ENCODE measurements at regions not wholly inside any gene's neighbourhood (a gene's known extent, or its start where the extent isn't known, plus 50 kb on each side); places are given as distances from the start of the nearest gene placed in this dataset.

GRCh38 chr7:136479922-136480321, 388.5 kb upstream of the CHRM2 start:
- ChIA-PET CTCF (no interaction called here), POLR2A (no interaction called here)
- Mint-ChIP-seq H3K9me3 (ENCODE audit: unreplicated experiment) (no peaks in the 10 kb centered on the region), H3K4me1 (ENCODE audit: low read depth, unreplicated experiment) (no peaks in the 10 kb centered on the region), H3K27me3 (ENCODE audit: insufficient read depth, unreplicated experiment) (peaks cover 5% of the 10 kb centered on the region), H3K4me3 (ENCODE audit: unreplicated experiment) (no peak overlapping the region), H3K36me3 (ENCODE audit: insufficient read depth, unreplicated experiment) (no peaks in the 10 kb centered on the region), H3K27ac (ENCODE audit: unreplicated experiment) (no peak overlapping the region)
- Histone ChIP-seq H3K9me3 (no peaks in the 10 kb centered on the region), H3K4me1 (no peaks in the 10 kb centered on the region), H3K27me3 (replicated peaks; ENCODE audit: control insufficient read depth, insufficient read depth, low read length) (no peaks in the 10 kb centered on the region), H3K4me3 (ENCODE audit: low read depth, low read length) (no peak overlapping the region), H3K36me3 (ENCODE audit: control insufficient read depth, insufficient read depth, low read length) (no peaks in the 10 kb centered on the region)
- BruUV-seq (replicated peaks) = no TSS peak
- DNase-seq = no peak
- intact Hi-C loops (cut with micrococcal nuclease; ENCODE audit: unreplicated experiment) = no loop called here
- TF ChIP-seq CTCF (IDR thresholded peaks at IDR 0.05; ENCODE audit: insufficient read depth in 1 of 2, low read depth in 1 of 2, low read length in 1 of 2, severe bottlenecking in 1 of 2, unreplicated experiment in 1 of 2) = no peak

DNA sequence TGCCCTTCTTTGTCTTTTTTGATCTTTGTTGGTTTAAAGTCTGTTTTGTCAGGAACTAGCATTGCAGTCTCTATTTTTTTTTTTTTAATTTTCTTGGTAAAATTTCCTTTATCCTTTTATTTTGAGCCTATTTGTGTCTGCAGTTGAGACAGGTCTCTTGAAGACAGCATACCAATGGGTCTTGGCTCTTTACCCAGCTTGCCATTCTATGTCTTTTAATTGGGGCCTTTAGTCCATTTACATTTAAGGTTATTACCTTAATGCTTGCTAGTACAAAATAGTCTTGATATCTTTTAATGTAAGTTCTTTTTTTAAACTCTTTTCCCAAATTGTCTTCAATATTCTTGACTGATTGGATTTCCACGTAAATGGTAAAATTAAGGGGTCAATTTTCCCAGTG, 398.3 kb upstream of the CHRM2 start:
- no peak for DNase-seq
- H3K27me3 Mint-ChIP-seq (ENCODE audit: insufficient read depth, unreplicated experiment) = no peaks in the 10 kb centered on the region
- no peak overlapping the region for H3K27ac Mint-ChIP-seq (ENCODE audit: unreplicated experiment)
- no peak overlapping the region for H3K4me3 Mint-ChIP-seq (ENCODE audit: unreplicated experiment)
- intact Hi-C loops (cut with micrococcal nuclease; ENCODE audit: unreplicated experiment) = no loop called here
- no peak for TF ChIP-seq CTCF (IDR thresholded peaks at IDR 0.05; ENCODE audit: insufficient read depth in 1 of 2, low read depth in 1 of 2, low read length in 1 of 2, severe bottlenecking in 1 of 2, unreplicated experiment in 1 of 2)
- H3K27me3 ChIP-seq (replicated peaks; ENCODE audit: control insufficient read depth, insufficient read depth, low read length) = no peaks in the 10 kb centered on the region
- CTCF ChIA-PET = no interaction called here
- no peaks in the 10 kb centered on the region for H3K36me3 ChIP-seq (ENCODE audit: control insufficient read depth, insufficient read depth, low read length)
- no peaks in the 10 kb centered on the region for H3K36me3 Mint-ChIP-seq (ENCODE audit: insufficient read depth, unreplicated experiment)
- H3K4me1 ChIP-seq = no peaks in the 10 kb centered on the region
- BruUV-seq (replicated peaks) = no TSS peak
- no peak overlapping the region for H3K4me3 ChIP-seq (ENCODE audit: low read depth, low read length)
- POLR2A ChIA-PET = no interaction called here
- peaks cover 27% of the 10 kb centered on the region for H3K9me3 Mint-ChIP-seq (ENCODE audit: unreplicated experiment)
- no peaks in the 10 kb centered on the region for H3K4me1 Mint-ChIP-seq (ENCODE audit: low read depth, unreplicated experiment)
- H3K9me3 ChIP-seq = no peaks in the 10 kb centered on the region; the same call in none of the 2 replicates

GRCh38 chr7:136452949-136453348, 415.5 kb upstream of the CHRM2 start:
- CTCF ChIA-PET = no interaction called here

More at GRCh38 chr7:136452949-136453348, 415.5 kb upstream of the CHRM2 start:
- Histone ChIP-seq H3K4me1 (no peaks in the 10 kb centered on the region), H3K9me3 (no peaks in the 10 kb centered on the region), H3K36me3 (ENCODE audit: control insufficient read depth, insufficient read depth, low read length) (no peaks in the 10 kb centered on the region), H3K27me3 (replicated peaks; ENCODE audit: control insufficient read depth, insufficient read depth, low read length) (no peaks in the 10 kb centered on the region), H3K4me3 (ENCODE audit: low read depth, low read length) (no peak overlapping the region)
- H3K9me3 Mint-ChIP-seq (ENCODE audit: unreplicated experiment) = no peaks in the 10 kb centered on the region
- H3K27ac Mint-ChIP-seq (ENCODE audit: unreplicated experiment) = no peak overlapping the region
- peaks cover 3% of the 10 kb centered on the region for H3K27me3 Mint-ChIP-seq (ENCODE audit: insufficient read depth, unreplicated experiment)
- TF ChIP-seq CTCF (IDR thresholded peaks at IDR 0.05; ENCODE audit: insufficient read depth in 1 of 2, low read depth in 1 of 2, low read length in 1 of 2, severe bottlenecking in 1 of 2, unreplicated experiment in 1 of 2) = no peak
- no TSS peak for BruUV-seq (replicated peaks)
- DNase-seq = no peak
- intact Hi-C loops (cut with micrococcal nuclease; ENCODE audit: unreplicated experiment) = no loop called here
- H3K4me3 Mint-ChIP-seq (ENCODE audit: unreplicated experiment) = no peak overlapping the region
- POLR2A ChIA-PET = no interaction called here
- no peaks in the 10 kb centered on the region for H3K4me1 Mint-ChIP-seq (ENCODE audit: low read depth, unreplicated experiment)
- H3K36me3 Mint-ChIP-seq (ENCODE audit: insufficient read depth, unreplicated experiment) = no peaks in the 10 kb centered on the region
